ENCODE measurements at regions not wholly inside any gene's neighbourhood (a gene's known extent, or its start where the extent isn't known, plus 50 kb on each side); places are given as distances from the start of the nearest gene placed in this dataset.

- no peak for DNase-seq (ENCODE audit: low read depth, low spot score)
- H3K27ac ChIP-seq (ENCODE audit: low read length) = no peak overlapping the region
- no peak overlapping the region for H3K4me3 ChIP-seq (ENCODE audit: low read length)
- H3K9me3 ChIP-seq (ENCODE audit: control insufficient read depth, insufficient read depth, low read length) = no peaks in the 10 kb centered on the region
- no CpG with 5 or more reads among the region's 5 CpGs for WGBS (ENCODE audit: insufficient coverage, insufficient read length)
- no peaks in the 10 kb centered on the region for H3K4me1 ChIP-seq (ENCODE audit: control insufficient read depth, insufficient read depth, low read length)
- no peaks in the 10 kb centered on the region for H3K36me3 ChIP-seq (ENCODE audit: control insufficient read depth, insufficient read depth, low read length)
- H3K27me3 ChIP-seq (ENCODE audit: control insufficient read depth, insufficient read depth, low read length) = no peaks in the 10 kb centered on the region
These were observed 285.2 kb downstream of the METTL15 start for GRCh38 chr11:28393348-28393747.

DNA sequence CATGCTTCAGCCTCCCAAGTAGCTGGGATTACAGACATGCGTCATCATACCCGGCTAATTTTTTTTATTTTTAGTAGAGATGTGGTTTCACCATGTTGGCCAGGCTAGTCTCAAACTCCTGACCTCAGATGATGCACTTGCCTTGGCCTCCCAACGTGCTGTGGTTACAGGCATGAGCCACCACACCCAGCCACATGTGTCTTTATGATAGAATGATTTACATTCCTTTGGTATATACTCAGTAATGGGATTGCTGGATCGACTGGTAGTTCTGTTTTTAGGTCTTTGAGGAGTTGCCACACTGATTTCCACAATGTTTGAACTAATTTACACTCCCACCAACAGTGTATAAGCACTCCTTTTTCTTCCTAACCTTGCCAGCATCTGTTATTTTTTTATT, 276.2 kb downstream of the METTL15 start:
- no peaks in the 10 kb centered on the region for H3K36me3 ChIP-seq (ENCODE audit: control insufficient read depth, insufficient read depth, low read length)
- no peak overlapping the region for H3K27ac ChIP-seq (ENCODE audit: low read length)
- WGBS (ENCODE audit: insufficient coverage, insufficient read length) = no CpG with 5 or more reads among the region's 4 CpGs
- H3K9me3 ChIP-seq (ENCODE audit: control insufficient read depth, insufficient read depth, low read length) = no peaks in the 10 kb centered on the region
- H3K27me3 ChIP-seq (ENCODE audit: control insufficient read depth, insufficient read depth, low read length) = no peaks in the 10 kb centered on the region
- DNase-seq (ENCODE audit: low read depth, low spot score) = no peak
- no peaks in the 10 kb centered on the region for H3K4me1 ChIP-seq (ENCODE audit: control insufficient read depth, insufficient read depth, low read length)
- H3K4me3 ChIP-seq (ENCODE audit: low read length) = no peak overlapping the region

DNA sequence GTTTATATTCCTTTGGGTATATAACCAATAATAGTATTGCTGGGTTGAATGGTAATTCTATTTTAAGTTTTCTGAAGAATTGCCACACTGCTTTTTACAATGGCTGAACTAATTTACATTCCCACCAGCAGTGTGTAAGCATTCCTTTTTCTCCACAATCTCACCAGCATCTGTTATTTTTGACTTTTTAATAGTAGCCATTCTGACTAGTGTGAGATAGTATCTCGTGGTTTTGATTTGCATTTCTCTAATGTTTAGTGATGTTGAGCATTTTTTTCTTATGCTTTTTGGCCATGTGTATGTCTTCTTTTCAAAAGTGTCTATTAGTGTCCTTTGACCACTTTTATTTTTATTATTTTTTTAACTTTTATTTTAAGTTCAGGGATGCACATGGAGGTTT, 275.3 kb downstream of the METTL15 start:
- Histone ChIP-seq H3K9me3 (ENCODE audit: control insufficient read depth, insufficient read depth, low read length) (no peaks in the 10 kb centered on the region), H3K36me3 (ENCODE audit: control insufficient read depth, insufficient read depth, low read length) (no peaks in the 10 kb centered on the region), H3K4me1 (ENCODE audit: control insufficient read depth, insufficient read depth, low read length) (no peaks in the 10 kb centered on the region), H3K27ac (ENCODE audit: low read length) (no peak overlapping the region), H3K4me3 (ENCODE audit: low read length) (no peak overlapping the region), H3K27me3 (ENCODE audit: control insufficient read depth, insufficient read depth, low read length) (no peaks in the 10 kb centered on the region)
- no peak for DNase-seq (ENCODE audit: low read depth, low spot score)
- WGBS (ENCODE audit: insufficient coverage, insufficient read length) = no CpG with 5 or more reads among the region's 1 CpG
